Effector memory CD8-positive, alpha-beta T cell (primary cell): ENCODE measurements at regions not wholly inside any gene's neighbourhood (a gene's known extent, or its start where the extent isn't known, plus 50 kb on each side); places are given as distances from the start of the nearest gene placed in this dataset.

ENCODE experiments used
- ATAC-seq: fragments of 150-1000 bp; cut with Tn5 transposase; replicated peaks from 2 replicates; pipeline ENCODE4 v1.10.0; 2021; ENCODE audit warnings: mild to moderate bottlenecking, moderate library complexity
- DNase-seq, 3 experiments: peaks; one replicate each; pipeline ENCODE4 v3.0.0; 2021
- H3K27ac Mint-ChIP-seq, 2 donors: one replicate each; pipeline ENCODE4 v1.8.0; 2022; ENCODE audit warnings: mild to moderate bottlenecking in 2 of 2, mixed read lengths in 2 of 2, moderate library complexity in 2 of 2
- H3K27me3 Mint-ChIP-seq, 2 donors: one replicate each; pipeline ENCODE4 v1.8.0; 2022; ENCODE audit warnings: mixed read lengths in 2 of 2
- H3K36me3 Mint-ChIP-seq: one replicate; pipeline ENCODE4 v1.8.0; 2022; ENCODE audit warnings: mild to moderate bottlenecking, moderate library complexity, mixed read lengths; ENCODE audit not compliant: insufficient read depth
- H3K4me1 Mint-ChIP-seq, 2 donors: one replicate each; pipeline ENCODE4 v1.8.0; 2022; ENCODE audit warnings: low read depth in 2 of 2, mixed read lengths in 2 of 2
- H3K4me3 Mint-ChIP-seq, 2 donors: one replicate each; pipeline ENCODE4 v1.8.0; 2022; ENCODE audit warnings: mild to moderate bottlenecking in 2 of 2, mixed read lengths in 2 of 2, moderate library complexity in 2 of 2
- H3K9me3 Mint-ChIP-seq, 2 donors: one replicate each; pipeline ENCODE4 v1.8.0; 2022; ENCODE audit warnings: mixed read lengths in 2 of 2

DNA sequence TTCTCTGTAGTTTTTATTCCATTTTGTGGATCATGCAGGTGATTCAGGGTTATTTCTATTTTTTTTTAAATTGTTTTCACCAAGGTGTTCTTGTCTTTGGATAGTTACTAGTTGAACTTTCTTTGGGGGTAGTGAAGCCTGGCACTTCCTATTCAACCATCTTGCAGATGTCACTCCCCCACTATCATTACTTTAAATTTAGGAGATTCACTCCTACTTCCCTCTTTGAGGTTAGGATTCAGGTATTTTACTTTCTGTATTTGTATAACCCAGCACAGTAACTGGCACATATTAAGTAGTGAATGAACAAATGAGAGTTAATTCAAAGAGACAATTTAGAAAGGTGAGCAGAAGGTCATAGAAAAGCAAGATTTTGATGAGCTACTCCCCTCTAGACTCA lies 255.6 kb downstream of the ATP23 start:
- Mint-ChIP-seq H3K27me3 (peaks cover 20 to 42% of the 10 kb centered on the region in 2 donors), H3K9me3 (peaks cover 0 to 11% of the 10 kb centered on the region in 2 donors), H3K27ac (no peak overlapping the region), H3K4me1 (no peaks in the 10 kb centered on the region), H3K36me3 (no peaks in the 10 kb centered on the region), H3K4me3 (no peak overlapping the region)
- DNase-seq (no peak), ATAC-seq (no peak)

DNA sequence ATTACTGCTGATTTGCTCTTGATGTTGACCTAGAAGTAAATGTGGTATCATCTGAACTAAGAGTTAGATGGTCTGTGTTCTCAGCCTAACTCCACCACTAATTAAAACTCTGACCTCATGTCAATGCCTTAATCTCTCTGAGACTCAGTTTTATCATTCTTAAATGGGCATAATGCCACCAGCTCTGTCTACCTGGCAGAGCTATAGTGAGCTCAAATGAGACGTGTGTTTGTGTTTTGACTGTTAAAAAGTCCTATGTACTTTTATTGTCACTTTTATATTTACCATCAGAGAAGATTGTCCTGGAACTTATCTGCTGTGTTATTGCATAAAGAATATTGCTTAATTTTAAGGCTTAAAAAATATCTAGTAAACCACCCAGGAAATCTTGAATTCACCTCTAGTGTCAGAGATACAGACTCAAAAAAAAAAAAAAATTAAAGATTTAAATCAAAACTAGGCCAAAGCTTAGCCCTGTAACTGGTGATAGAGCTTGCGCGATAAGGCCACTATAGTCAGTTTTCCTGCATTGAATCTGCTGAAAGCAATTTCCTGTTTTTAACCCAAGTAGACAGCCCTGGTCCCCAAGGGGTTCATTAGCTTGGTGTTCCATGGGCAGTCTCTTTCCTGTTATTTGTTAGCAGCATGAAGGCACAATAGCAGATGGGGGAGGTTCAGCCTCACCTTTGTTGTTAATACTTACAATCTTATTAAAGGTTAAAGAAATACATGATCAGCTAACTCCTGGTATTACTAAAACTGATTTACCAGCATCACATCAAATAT lies 261.8 kb downstream of the ATP23 start:
- no peaks in the 10 kb centered on the region for H3K36me3 Mint-ChIP-seq
- H3K9me3 Mint-ChIP-seq = no peaks in the 10 kb centered on the region
- no peaks in the 10 kb centered on the region for H3K4me1 Mint-ChIP-seq
- no peak overlapping the region for H3K27ac Mint-ChIP-seq
- DNase-seq (no peak), ATAC-seq (no peak)
- peaks cover 22 to 27% of the 10 kb centered on the region in 2 donors for H3K27me3 Mint-ChIP-seq
- no peak overlapping the region for H3K4me3 Mint-ChIP-seq

DNA sequence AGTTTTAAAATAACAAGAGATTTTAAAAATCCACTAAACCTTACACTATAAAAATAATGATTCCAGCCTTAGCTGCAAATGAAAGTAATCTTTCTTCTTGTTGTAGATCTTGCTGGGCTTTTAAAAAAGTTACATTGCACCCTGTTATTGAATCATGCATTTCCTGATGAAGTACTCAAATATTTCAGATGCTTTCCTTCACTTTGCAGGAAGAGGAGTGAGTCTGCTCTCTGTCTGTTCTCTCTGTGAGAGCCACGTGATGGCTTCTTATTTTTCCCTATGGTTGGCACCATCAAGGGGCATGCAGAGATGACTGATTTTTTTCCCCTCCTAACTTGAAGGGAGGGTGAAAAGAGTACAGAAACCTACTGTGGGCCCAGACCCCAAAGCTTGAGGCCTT lies 262.7 kb downstream of the ATP23 start:
- Mint-ChIP-seq H3K9me3 (no peaks in the 10 kb centered on the region), H3K36me3 (no peaks in the 10 kb centered on the region), H3K4me3 (no peak overlapping the region), H3K4me1 (no peaks in the 10 kb centered on the region), H3K27ac (no peak overlapping the region), H3K27me3 (peaks cover 22 to 33% of the 10 kb centered on the region in 2 donors)
- DNase-seq (no peak), ATAC-seq (no peak)

DNA sequence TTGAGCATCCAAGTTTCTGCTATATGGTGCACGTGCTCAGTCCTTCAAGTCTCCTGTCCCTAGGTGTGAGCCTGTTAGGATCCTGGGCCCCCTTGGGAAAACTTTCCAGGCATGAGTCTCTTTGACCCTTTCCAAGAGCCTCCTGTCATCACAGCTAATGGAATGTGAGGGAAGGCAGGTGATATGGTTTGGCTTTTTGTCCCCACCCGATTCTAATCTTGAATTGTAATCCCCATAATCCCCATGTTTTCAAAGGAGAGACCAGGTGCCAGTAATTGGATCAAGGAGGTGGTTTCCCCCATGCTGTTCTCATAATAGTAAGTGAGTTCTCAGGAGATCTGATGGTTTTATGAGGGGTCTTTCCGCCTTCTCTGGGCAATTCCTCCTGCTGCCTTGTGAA lies 265.5 kb downstream of the ATP23 start:
- no peaks in the 10 kb centered on the region for H3K9me3 Mint-ChIP-seq
- H3K4me3 Mint-ChIP-seq = no peak overlapping the region
- ATAC-seq = no peak
- H3K4me1 Mint-ChIP-seq = no peaks in the 10 kb centered on the region
- H3K27me3 Mint-ChIP-seq = peaks cover 17 to 30% of the 10 kb centered on the region in 2 donors
- no peak for DNase-seq
- H3K27ac Mint-ChIP-seq = no peak overlapping the region
- no peaks in the 10 kb centered on the region for H3K36me3 Mint-ChIP-seq

DNA sequence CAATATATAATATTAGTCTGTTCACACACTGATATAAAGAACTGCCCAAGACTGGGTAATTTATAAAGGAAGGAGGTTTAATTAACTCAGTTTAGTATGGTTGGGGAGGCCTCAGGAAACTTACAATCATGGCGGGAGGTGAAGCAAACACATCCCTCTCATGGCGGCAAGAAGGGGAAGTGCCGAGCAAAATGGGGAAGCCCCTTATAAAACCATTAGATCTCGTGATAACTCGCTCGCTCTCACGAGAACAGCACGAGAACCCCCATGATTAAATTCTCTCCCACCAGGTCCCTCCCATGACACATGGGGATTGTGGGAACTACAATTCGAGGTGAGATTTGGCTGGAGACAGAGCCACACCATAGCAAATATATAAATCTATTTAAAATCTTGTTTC lies 269.8 kb downstream of the ATP23 start:
- Mint-ChIP-seq H3K27me3 (peaks cover 17 to 22% of the 10 kb centered on the region in 2 donors), H3K4me3 (no peak overlapping the region), H3K4me1 (no peaks in the 10 kb centered on the region), H3K9me3 (peaks cover 0 to 2% of the 10 kb centered on the region in 2 donors), H3K27ac (no peak overlapping the region), H3K36me3 (no peaks in the 10 kb centered on the region)
- ATAC-seq = no peak
- no peak for DNase-seq

DNA sequence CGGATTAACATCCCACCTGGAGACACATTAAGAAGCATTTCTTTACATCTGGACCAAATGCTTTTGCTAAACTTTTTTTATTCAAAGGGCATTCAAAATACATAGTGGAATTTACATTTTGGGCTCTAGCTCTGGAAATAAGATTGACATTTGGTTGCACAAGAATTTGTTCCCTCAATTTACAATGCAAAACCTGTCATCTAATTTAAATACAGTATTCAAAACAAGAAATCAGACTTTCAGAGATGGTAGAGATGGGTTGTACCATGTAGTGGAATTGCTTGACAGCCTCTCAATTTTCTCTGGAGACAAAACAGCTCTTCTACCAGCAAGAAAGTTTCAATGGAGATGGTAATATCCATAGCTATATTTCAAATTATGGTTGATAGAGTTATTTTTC lies 275.8 kb downstream of the ATP23 start:
- H3K4me3 Mint-ChIP-seq = no peak overlapping the region
- H3K27me3 Mint-ChIP-seq = peaks cover 0 to 3% of the 10 kb centered on the region in 2 donors
- H3K36me3 Mint-ChIP-seq = no peaks in the 10 kb centered on the region
- peaks cover 0 to 2% of the 10 kb centered on the region in 2 donors for H3K9me3 Mint-ChIP-seq
- DNase-seq = no peak
- no peak overlapping the region for H3K27ac Mint-ChIP-seq
- no peaks in the 10 kb centered on the region for H3K4me1 Mint-ChIP-seq
- ATAC-seq = no peak

DNA sequence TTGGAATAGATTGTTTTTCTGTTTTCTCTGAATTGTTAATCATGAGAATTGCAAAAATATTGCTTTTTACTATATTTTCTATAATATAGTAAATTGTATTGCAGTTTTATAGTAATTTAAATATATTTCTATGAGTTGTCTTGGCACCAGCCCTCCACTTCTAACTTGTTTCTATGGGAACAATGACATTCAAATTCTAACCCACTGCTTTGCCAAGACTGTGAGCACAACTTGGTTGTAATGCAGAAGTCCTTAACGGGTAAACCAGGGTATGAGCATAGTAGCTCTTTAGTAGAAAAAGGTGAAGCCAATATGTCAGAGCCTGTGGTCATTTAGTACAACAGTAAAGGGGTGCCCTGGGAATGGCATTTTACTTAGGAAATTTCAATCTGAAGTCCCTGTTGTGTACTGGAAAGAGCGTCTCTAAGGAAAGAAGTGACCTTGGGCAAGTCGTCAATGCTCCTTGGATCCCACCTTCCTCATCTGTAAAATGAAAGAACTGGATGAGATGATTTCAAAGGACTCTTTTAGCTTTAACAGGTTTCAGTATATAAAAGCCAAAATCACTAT lies 283.3 kb downstream of the ATP23 start:
- Mint-ChIP-seq H3K27ac (no peak overlapping the region), H3K27me3 (peaks cover 0 to 2% of the 10 kb centered on the region in 2 donors)
- DNase-seq = no peak

DNA sequence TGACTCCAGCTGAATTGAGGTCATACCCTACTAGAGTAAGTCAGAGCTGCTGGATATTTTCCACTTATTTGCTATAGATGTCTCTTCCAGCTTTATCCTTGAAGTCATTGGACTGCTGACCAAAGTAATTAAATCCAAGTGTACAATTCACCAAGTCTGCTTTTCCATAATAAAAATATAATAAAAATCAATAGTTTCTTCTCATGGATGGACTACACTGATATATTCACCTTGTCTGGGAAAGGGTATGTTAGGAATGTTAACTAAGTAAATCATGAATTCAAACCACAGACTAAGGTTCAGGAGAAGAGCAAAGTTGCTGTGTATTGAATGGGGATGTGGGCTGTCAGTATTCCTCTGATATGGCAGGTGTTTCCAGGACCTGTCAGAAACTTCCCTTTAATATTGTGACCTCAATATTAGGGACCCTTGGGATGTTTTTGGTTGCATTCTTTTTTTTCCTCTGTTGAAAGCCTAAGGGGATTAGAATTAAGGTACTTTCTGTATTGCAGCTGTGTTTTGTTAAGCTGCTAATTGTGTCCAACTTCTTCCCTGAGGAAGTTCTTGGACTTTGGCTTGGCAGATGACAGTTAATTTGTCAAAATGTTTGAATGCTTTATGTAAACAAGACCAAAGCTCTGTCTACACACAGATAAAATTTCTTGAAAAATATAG lies 284.0 kb downstream of the ATP23 start:
- peaks cover 0 to 7% of the 10 kb centered on the region in 2 donors for H3K27me3 Mint-ChIP-seq
- no peaks in the 10 kb centered on the region for H3K9me3 Mint-ChIP-seq
- H3K4me3 Mint-ChIP-seq = no peak overlapping the region
- H3K36me3 Mint-ChIP-seq = no peaks in the 10 kb centered on the region
- ATAC-seq = no peak
- DNase-seq = no peak
- no peak overlapping the region for H3K27ac Mint-ChIP-seq
- no peaks in the 10 kb centered on the region for H3K4me1 Mint-ChIP-seq

More for the DNA sequence above, 283.3 kb downstream of the ATP23 start:
- no peak for ATAC-seq
- no peaks in the 10 kb centered on the region for H3K36me3 Mint-ChIP-seq
- no peak overlapping the region for H3K4me3 Mint-ChIP-seq
- no peaks in the 10 kb centered on the region for H3K9me3 Mint-ChIP-seq
- H3K4me1 Mint-ChIP-seq = no peaks in the 10 kb centered on the region

DNA sequence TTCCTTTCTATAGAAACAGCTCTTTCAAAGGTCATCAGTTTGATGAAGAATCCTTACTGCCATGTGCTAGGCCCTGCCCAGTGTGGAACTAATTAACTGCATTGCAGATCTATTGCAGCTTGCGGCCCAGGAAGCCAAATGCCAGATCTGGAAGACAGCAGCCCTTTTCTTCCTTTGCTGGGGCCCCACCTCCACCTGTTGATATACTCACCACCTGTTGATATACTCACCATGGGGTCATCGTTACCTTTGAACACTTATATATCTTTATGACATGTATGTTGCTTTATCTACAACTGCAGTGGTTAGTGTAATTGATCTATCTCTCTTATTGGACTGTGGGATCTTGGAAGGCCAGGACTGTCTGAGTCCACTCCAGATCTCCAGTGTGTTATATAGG lies 292.5 kb downstream of the ATP23 start:
- H3K27ac Mint-ChIP-seq = no peak overlapping the region
- no peaks in the 10 kb centered on the region for H3K36me3 Mint-ChIP-seq
- peaks cover 0 to 1% of the 10 kb centered on the region in 2 donors for H3K9me3 Mint-ChIP-seq
- peaks cover 27 to 39% of the 10 kb centered on the region in 2 donors for H3K27me3 Mint-ChIP-seq
- no peak overlapping the region for H3K4me3 Mint-ChIP-seq
- DNase-seq (no peak), ATAC-seq (no peak)
- no peaks in the 10 kb centered on the region for H3K4me1 Mint-ChIP-seq

DNA sequence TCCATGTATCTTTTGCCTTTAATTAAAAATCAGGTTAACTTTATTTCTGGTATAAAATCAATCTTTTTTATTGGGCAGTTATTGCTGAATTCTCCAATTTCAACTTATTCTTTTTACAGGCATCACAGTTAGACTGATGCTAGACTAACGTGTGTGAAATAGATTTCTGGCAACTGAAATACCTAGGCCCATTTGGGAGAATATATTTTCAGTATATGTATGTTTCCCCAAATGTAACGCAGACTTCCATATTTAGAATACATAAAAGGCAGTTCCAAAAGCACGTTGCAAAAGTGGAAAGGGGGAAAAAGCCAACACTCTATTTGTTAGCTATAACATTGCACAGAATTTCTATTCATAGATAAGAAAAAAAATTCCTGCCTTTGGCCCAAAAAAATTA lies 297.0 kb downstream of the ATP23 start:
- ATAC-seq (no peak), DNase-seq (no peak)
- no peak overlapping the region for H3K27ac Mint-ChIP-seq
- H3K4me3 Mint-ChIP-seq = no peak overlapping the region
- H3K4me1 Mint-ChIP-seq = no peaks in the 10 kb centered on the region
- H3K27me3 Mint-ChIP-seq = peaks cover 29 to 30% of the 10 kb centered on the region in 2 donors
- H3K9me3 Mint-ChIP-seq = peaks cover 0 to 1% of the 10 kb centered on the region in 2 donors
- no peaks in the 10 kb centered on the region for H3K36me3 Mint-ChIP-seq

DNA sequence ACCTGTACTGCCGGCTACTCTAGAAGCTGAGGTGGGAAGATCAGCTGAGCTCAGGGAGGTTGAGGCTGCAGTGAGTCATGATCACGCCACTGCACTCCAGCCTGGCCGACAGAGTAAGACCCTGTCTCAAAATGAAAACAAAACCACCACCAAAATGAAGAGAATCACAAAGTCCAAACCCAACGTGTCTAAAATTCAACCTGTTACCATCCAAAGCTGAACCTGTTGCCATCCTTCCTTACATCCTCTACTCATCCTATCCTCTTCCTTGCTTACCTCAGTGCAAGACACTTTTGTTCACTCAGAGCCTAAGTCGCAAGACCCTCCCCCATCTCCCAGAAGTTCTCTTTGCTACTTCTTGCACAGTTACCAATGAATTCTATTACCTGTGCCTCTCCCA lies 299.7 kb downstream of the ATP23 start:
- no peak overlapping the region for H3K4me3 Mint-ChIP-seq
- no peak for ATAC-seq
- peaks cover 13 to 25% of the 10 kb centered on the region in 2 donors for H3K27me3 Mint-ChIP-seq
- H3K9me3 Mint-ChIP-seq = peaks cover 0 to 3% of the 10 kb centered on the region in 2 donors
- DNase-seq = no peak
- H3K36me3 Mint-ChIP-seq = no peaks in the 10 kb centered on the region
- H3K27ac Mint-ChIP-seq = no peak overlapping the region
- H3K4me1 Mint-ChIP-seq = no peaks in the 10 kb centered on the region

DNA sequence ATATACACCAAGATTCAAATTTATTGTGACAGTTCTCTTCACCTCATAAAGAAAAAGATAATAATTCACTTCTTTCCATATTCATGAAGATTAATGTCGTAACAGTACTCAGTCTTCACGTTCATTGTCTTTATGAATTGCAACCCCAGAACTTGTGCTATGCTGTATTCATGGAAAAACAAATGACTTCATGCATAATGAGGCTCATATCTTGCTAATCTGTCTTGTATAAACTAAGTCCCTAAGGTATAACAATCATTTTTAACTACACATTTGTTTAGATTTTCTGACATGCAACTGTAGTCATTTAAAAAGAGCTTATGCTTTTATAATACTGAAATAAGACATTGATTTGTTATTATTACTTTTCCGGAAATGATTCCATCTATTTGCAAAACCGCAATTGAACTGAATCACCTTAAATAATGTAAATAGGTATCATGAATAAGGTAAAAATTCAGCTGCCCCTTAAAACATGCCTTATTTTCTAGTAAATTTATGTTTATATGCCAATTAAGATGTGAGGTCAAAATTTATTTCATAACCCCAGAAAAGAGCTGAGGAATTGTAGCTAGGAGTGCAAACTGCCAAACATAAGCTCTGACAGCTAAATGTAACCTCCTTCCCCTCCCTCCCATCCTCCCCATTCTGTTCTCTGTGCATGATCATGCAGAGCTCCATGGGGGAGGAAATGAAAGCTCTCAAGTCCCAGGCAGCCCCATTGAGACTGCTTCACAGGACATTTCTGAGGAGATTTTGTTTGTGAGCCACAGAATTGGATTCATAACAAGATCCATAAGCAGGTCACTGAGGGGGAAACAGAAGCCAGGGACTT lies 301.6 kb downstream of the ATP23 start:
- Mint-ChIP-seq H3K9me3 (peaks cover 0 to 3% of the 10 kb centered on the region in 2 donors), H3K36me3 (no peaks in the 10 kb centered on the region), H3K4me3 (no peak overlapping the region), H3K4me1 (no peaks in the 10 kb centered on the region), H3K27ac (no peak overlapping the region), H3K27me3 (peaks cover 0 to 13% of the 10 kb centered on the region in 2 donors)
- ATAC-seq (no peak), DNase-seq (no peak)

DNA sequence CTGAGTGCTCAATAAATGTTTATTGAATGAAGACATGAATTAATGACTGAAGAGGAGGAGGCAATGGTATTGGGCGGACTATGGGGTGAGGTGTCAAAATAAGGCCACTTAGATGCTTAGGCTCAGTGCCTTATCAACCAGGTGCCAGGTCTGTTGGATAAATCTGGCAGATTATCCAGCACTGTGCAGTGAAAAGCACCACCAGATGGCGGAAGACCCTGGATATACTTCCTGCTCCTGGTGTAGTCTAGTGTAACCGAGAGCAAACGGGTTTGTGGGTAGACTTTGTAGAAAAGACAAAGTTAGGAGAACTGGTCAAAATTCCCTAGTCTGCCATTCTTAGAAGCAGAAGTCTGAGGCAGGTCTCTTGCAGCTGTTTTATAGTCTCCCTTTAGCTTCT lies 306.3 kb downstream of the ATP23 start:
- no peak for ATAC-seq
- H3K9me3 Mint-ChIP-seq = peaks cover 0 to 3% of the 10 kb centered on the region in 2 donors

More for the DNA sequence above, 306.3 kb downstream of the ATP23 start:
- Mint-ChIP-seq H3K27ac (no peak overlapping the region), H3K4me3 (no peak overlapping the region), H3K4me1 (no peaks in the 10 kb centered on the region), H3K36me3 (no peaks in the 10 kb centered on the region), H3K27me3 (peaks cover 0 to 7% of the 10 kb centered on the region in 2 donors)
- DNase-seq = no peak
